Dermis microvascular lymphatic vessel endothelial cell (primary cell): ENCODE measurements at regions not wholly inside any gene's neighbourhood (a gene's known extent, or its start where the extent isn't known, plus 50 kb on each side); places are given as distances from the start of the nearest gene placed in this dataset.

Experiments used
- DNase-seq, 2 donors: peaks; one replicate each; pipeline versions ENCODE4 v3.0.0 to v3.0.0-alpha.2; 2010; ENCODE audit warnings: low read depth in 2 of 2

- no peak for DNase-seq
Measured at GRCh38 chr20:40738976-40739375, 49.9 kb upstream of the MAFB start.

GRCh38 chr20:40739841-40740240, 50.8 kb upstream of the MAFB start:
- no peak for DNase-seq

GRCh38 chr20:40741507-40742106, 52.6 kb upstream of the MAFB start:
- DNase-seq: peak in 1 of 2 donors; percentile 64

GRCh38 chr20:40743141-40743775, 54.2 kb upstream of the MAFB start:
- DNase-seq: no peak

GRCh38 chr20:40744072-40744817, 55.2 kb upstream of the MAFB start:
- DNase-seq: no peak

- no peak for DNase-seq
Measured at GRCh38 chr20:40744818-40745175, 55.8 kb upstream of the MAFB start.

GRCh38 chr20:40746251-40746650, 57.2 kb upstream of the MAFB start:
- DNase-seq: no peak

GRCh38 chr20:40748182-40748581, 59.1 kb upstream of the MAFB start:
- no peak for DNase-seq

GRCh38 chr20:40749985-40750506, 61.0 kb upstream of the MAFB start:
- DNase-seq: peak in 1 of 2 donors; percentile 67

- no peak for DNase-seq
Measured at GRCh38 chr20:40750541-40751035, 61.6 kb upstream of the MAFB start.

- no peak for DNase-seq
Measured at GRCh38 chr20:40753472-40753871, 64.4 kb upstream of the MAFB start.

- DNase-seq: peak in 1 of 2 donors; percentile 77
Measured at GRCh38 chr20:40754339-40754943, 65.4 kb upstream of the MAFB start.

GRCh38 chr20:40757087-40757486, 68.1 kb upstream of the MAFB start:
- peak in 1 of 2 donors; percentile 83 for DNase-seq

GRCh38 chr20:40758790-40759189, 69.8 kb upstream of the MAFB start:
- peak in 1 of 2 donors; percentile 9 for DNase-seq

- DNase-seq: no peak
Measured at GRCh38 chr20:40760399-40760798, 71.4 kb upstream of the MAFB start.

- DNase-seq: no peak
Measured at GRCh38 chr20:40763646-40764295, 74.7 kb upstream of the MAFB start.

GRCh38 chr20:40765814-40766480, 76.9 kb upstream of the MAFB start:
- no peak for DNase-seq

- no peak for DNase-seq
Measured at GRCh38 chr20:40766790-40767614, 78.0 kb upstream of the MAFB start.

- no peak for DNase-seq
Measured at GRCh38 chr20:40767615-40767924, 78.5 kb upstream of the MAFB start.

- no peak for DNase-seq
Measured at GRCh38 chr20:40768105-40768504, 79.1 kb upstream of the MAFB start.
